ENCODE measurements at regions not wholly inside any gene's neighbourhood (a gene's known extent, or its start where the extent isn't known, plus 50 kb on each side); places are given as distances from the start of the nearest gene placed in this dataset.

DNA sequence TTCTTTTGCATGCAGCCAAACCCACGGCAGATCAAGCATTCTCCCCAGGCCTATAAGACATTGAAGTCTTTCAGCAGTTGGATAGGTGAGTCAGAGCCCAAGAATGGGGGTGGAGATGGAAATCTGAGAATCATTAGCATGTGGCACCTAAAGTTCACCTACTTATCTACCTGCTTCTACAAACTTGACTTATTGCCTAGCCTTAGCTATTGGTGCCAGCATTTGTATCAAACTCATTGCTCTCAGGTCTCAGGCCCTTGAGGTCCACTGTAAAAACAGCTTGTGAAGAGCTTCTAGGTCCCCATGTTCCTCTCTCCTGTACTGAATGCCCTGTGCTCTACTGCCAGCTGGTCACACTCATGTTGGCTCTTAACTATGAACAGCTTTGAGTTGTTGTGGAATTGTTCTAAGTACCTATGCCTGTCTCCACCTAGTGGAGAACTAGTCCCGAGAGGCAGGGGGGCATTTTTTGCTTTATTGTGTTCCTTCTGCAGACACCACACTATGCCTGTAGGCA is 278.4 kb upstream of the SPRED2 start:
- H3K4me1 ChIP-seq (ENCODE audit: insufficient read depth, low read length, poor library complexity, severe bottlenecking) = no peaks in the 10 kb centered on the region
- no peak for TF ChIP-seq EZH2phosphoT487 (IDR thresholded peaks at IDR 0.05; ENCODE audit: borderline replicate concordance)
- TF ChIP-seq, protein P1, sequence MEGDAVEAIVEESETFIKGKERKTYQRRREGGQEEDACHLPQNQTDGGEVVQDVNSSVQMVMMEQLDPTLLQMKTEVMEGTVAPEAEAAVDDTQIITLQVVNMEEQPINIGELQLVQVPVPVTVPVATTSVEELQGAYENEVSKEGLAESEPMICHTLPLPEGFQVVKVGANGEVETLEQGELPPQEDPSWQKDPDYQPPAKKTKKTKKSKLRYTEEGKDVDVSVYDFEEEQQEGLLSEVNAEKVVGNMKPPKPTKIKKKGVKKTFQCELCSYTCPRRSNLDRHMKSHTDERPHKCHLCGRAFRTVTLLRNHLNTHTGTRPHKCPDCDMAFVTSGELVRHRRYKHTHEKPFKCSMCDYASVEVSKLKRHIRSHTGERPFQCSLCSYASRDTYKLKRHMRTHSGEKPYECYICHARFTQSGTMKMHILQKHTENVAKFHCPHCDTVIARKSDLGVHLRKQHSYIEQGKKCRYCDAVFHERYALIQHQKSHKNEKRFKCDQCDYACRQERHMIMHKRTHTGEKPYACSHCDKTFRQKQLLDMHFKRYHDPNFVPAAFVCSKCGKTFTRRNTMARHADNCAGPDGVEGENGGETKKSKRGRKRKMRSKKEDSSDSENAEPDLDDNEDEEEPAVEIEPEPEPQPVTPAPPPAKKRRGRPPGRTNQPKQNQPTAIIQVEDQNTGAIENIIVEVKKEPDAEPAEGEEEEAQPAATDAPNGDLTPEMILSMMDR (conservative IDR thresholded peaks at IDR 0.05; ENCODE audit: low read length) = peak; percentile 46
- no peaks in the 10 kb centered on the region for H3F3A ChIP-seq (ENCODE audit: low read depth)
- H2AFZ ChIP-seq (ENCODE audit: low read length) = no peak overlapping the region
- H4K20me1 ChIP-seq (ENCODE audit: insufficient read depth, low read length, poor library complexity, severe bottlenecking) = no peaks in the 10 kb centered on the region
- H3K4me2 ChIP-seq (ENCODE audit: low read depth, low read length, poor library complexity, severe bottlenecking) = no peak overlapping the region
- H3K4me3 ChIP-seq (ENCODE audit: low read length, poor library complexity, severe bottlenecking) = no peak overlapping the region
- no peaks in the 10 kb centered on the region for H3K9me2 ChIP-seq (replicated peaks; ENCODE audit: low read depth, low read length)
- H3K9me3 ChIP-seq (ENCODE audit: insufficient read depth, low read depth, low read length) = no peaks in the 10 kb centered on the region
- no peaks in the 10 kb centered on the region for H3K79me2 ChIP-seq (ENCODE audit: insufficient read depth, low read length)
- H3K36me3 ChIP-seq (ENCODE audit: insufficient read depth, low read length) = no peaks in the 10 kb centered on the region
- no peaks in the 10 kb centered on the region for H3K27me3 ChIP-seq (ENCODE audit: insufficient read depth, low read length, poor library complexity, severe bottlenecking)
- no peak overlapping the region for H3K9ac ChIP-seq (ENCODE audit: low read depth, low read length, poor library complexity, severe bottlenecking)

DNA sequence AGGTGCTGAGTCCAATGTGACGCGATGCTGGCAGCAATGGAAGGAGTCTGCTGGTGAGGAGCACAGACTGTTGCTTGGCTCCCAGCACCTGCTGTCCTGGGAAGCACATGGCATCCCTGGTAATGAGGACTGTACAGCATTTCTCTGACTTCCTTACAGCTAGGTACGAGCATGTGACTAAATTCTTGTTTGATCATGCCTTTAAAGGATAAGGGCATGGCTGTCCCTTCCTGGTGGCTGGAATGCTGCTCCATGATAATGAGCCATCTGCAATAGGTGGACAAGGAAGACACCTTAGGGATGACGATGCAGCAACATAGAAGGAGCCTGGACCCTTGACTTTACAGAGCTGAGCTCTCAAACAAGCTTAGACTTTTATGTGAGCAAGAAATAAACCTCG is 278.0 kb upstream of the SPRED2 start:
- no peaks in the 10 kb centered on the region for H3K27me3 ChIP-seq (ENCODE audit: insufficient read depth, low read length, poor library complexity, severe bottlenecking)
- no peak overlapping the region for H3K4me3 ChIP-seq (ENCODE audit: low read length, poor library complexity, severe bottlenecking)
- no peaks in the 10 kb centered on the region for H3K79me2 ChIP-seq (ENCODE audit: insufficient read depth, low read length)
- H3K9me2 ChIP-seq (replicated peaks; ENCODE audit: low read depth, low read length) = no peaks in the 10 kb centered on the region
- no peaks in the 10 kb centered on the region for H3K9me3 ChIP-seq (ENCODE audit: insufficient read depth, low read depth, low read length)
- no peaks in the 10 kb centered on the region for H3F3A ChIP-seq (ENCODE audit: low read depth)
- H3K4me2 ChIP-seq (ENCODE audit: low read depth, low read length, poor library complexity, severe bottlenecking) = no peak overlapping the region
- no peaks in the 10 kb centered on the region for H3K4me1 ChIP-seq (ENCODE audit: insufficient read depth, low read length, poor library complexity, severe bottlenecking)
- H3K9ac ChIP-seq (ENCODE audit: low read depth, low read length, poor library complexity, severe bottlenecking) = no peak overlapping the region
- H2AFZ ChIP-seq (ENCODE audit: low read length) = no peak overlapping the region
- H4K20me1 ChIP-seq (ENCODE audit: insufficient read depth, low read length, poor library complexity, severe bottlenecking) = no peaks in the 10 kb centered on the region
- H3K36me3 ChIP-seq (ENCODE audit: insufficient read depth, low read length) = no peaks in the 10 kb centered on the region
- no peak for TF ChIP-seq EZH2phosphoT487 (IDR thresholded peaks at IDR 0.05; ENCODE audit: borderline replicate concordance)
- TF ChIP-seq, protein P1 (conservative IDR thresholded peaks at IDR 0.05; ENCODE audit: low read length) = no peak

DNA sequence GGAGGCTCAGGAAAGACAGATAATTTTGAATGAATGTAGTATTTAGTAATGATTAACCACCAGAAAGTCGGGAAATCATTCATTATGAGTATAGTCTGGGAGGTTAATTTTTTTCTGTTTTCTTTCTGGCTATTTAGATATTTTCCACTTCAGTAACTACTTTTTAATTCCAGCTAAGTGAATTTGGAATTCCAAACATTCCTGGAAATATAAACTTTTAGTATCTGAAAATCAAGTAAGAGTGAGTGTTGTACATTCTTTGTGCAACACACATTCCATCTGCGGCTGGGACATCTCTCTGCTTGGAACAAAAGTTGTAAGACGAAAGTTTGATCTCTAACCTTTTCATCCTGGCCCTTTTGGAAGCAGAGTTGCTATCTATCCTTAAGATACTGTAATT is 275.7 kb upstream of the SPRED2 start:
- Histone ChIP-seq H3K4me2 (ENCODE audit: low read depth, low read length, poor library complexity, severe bottlenecking) (no peak overlapping the region), H3K9ac (ENCODE audit: low read depth, low read length, poor library complexity, severe bottlenecking) (no peak overlapping the region), H3K9me2 (replicated peaks; ENCODE audit: low read depth, low read length) (no peaks in the 10 kb centered on the region), H3K4me3 (ENCODE audit: low read length, poor library complexity, severe bottlenecking) (no peak overlapping the region), H4K20me1 (ENCODE audit: insufficient read depth, low read length, poor library complexity, severe bottlenecking) (no peaks in the 10 kb centered on the region), H3K27me3 (ENCODE audit: insufficient read depth, low read length, poor library complexity, severe bottlenecking) (no peaks in the 10 kb centered on the region), H2AFZ (ENCODE audit: low read length) (no peak overlapping the region), H3K4me1 (ENCODE audit: insufficient read depth, low read length, poor library complexity, severe bottlenecking) (no peaks in the 10 kb centered on the region), H3F3A (ENCODE audit: low read depth) (no peaks in the 10 kb centered on the region), H3K36me3 (ENCODE audit: insufficient read depth, low read length) (no peaks in the 10 kb centered on the region), H3K9me3 (ENCODE audit: insufficient read depth, low read depth, low read length) (no peaks in the 10 kb centered on the region), H3K79me2 (ENCODE audit: insufficient read depth, low read length) (no peaks in the 10 kb centered on the region)
- TF ChIP-seq, protein P1 (conservative IDR thresholded peaks at IDR 0.05; ENCODE audit: low read length) = no peak
- TF ChIP-seq EZH2phosphoT487 (IDR thresholded peaks at IDR 0.05; ENCODE audit: borderline replicate concordance) = no peak

Data from Loucy (cell line).